GM21723 (cell line): ENCODE measurements at regions not wholly inside any gene's neighbourhood (a gene's known extent, or its start where the extent isn't known, plus 50 kb on each side); places are given as distances from the start of the nearest gene placed in this dataset.

Experiments
- ATAC-seq: cut with Tn5 transposase; IDR thresholded peaks from one replicate; pipeline ENCODE4 v1.9.1; 2021; ENCODE audit warnings: mild to moderate bottlenecking, moderate library complexity; ENCODE audit not compliant: unreplicated experiment

DNA sequence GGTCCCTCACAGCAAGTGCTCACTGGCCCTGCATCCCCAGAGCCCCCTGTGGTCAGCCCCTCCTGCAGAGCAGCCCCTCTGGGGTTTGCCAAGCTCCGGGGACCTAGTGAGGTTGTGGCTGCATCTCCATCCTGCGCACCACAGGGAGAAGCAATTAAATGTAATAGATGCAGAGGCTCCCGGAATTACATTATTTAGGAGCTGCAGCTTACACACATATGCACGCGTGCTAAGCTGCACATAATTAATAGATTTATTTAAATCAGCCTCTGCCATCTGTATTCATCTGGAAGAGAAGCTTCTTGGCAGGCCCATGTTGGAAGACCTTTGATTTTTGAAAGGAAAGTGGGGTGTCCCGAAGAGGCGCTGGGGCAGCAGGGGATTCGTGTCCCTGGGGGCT is 1271.5 kb downstream of the BRD1 start:
- no peak for ATAC-seq

- ATAC-seq, result no peak
These were observed 1272.1 kb downstream of the BRD1 start for GRCh38 chr22:48555606-48556005.

- ATAC-seq, result no peak
These were observed 1272.6 kb downstream of the BRD1 start for GRCh38 chr22:48554893-48555572.

- no peak for ATAC-seq
These were observed 1273.9 kb downstream of the BRD1 start for GRCh38 chr22:48553694-48554308.

DNA sequence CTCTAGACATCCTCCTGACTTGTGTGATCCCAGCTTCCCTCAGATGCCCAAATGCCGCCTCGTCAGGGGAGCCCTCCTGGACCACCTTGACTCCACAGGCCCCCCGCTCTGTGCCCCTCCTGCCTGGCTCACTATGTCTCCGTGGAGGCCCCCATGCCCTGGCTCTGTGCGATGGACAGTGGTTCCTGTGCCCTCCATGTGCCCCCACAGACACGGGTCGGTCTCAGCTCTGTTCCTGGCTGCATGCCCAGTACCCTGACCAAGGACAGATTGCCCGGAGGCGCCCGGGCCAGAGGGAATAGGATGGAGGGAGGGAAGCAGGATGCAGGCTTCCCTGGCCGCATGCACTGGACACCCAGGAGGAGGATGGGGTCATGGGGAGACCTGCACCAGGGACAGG is 1274.6 kb downstream of the BRD1 start:
- ATAC-seq, result no peak

DNA sequence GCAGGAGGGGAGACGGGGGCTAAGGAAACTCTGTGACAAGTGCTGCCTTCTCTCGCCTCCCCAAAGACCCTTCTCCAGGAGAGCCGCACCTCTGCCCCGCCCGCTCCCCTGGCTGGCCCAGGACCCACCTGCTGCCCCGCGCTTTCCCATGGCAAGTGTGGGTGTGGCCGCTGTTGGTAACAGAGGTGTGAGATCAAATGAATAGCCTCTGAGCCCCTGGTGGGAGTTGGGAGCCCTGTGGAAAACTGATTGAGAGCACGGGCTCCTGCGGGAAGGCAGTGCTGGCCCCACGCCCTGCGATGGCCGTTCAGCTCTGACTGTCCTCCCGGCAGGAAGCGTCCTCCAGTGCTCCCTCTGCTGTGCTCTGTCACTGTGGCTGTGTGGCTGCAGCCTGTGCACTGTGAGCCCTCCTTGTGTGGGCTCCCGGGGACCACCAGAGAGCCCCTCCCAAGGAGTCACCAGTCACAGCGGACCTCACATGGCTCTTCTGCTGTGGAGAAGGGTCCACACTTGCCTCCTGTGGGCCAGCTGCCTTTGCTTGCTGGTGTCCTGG is 1275.9 kb downstream of the BRD1 start:
- ATAC-seq, result no peak

DNA sequence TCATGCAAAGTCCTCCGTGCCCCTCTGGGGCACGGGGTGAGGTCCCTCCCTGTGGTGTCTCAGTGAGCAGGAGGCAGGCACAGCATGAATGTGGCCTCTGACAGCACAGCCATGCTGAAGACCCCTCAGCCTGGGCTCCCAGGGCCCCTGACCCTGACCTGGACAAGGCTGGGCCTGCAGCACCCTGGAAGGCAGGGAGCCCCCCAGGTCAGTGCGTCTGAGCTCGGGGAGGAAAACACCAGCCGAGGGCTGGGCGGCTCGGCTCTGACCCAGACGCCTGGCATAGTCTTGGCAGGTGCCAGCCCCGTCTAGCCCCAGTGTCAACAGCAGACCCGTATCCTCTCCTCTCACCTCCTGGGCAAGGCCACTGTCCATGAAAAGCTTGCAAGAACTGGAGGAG is 1276.6 kb downstream of the BRD1 start:
- no peak for ATAC-seq

DNA sequence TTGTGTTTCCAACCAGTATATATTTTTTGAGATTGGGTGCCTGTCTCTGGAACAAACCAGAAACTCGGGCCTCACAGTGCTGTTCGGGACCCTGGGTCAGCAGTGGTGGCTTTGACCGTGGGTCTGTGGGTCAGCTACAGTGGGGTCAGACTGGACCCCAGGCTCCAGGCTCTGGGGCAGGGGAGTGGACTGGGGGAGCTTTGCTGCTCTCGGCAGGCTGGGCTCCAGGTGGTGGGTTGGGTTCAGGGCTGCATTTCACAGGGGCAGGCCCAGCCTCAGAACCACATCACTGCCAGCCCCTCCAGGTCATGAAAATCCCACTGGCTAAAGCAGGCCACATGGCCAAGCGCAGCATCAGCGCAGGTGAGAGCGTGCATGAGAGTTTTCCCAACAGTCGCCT is 1279.3 kb downstream of the BRD1 start:
- no peak for ATAC-seq

- no peak for ATAC-seq
These were observed 1279.7 kb downstream of the BRD1 start for GRCh38 chr22:48547971-48548370.

DNA sequence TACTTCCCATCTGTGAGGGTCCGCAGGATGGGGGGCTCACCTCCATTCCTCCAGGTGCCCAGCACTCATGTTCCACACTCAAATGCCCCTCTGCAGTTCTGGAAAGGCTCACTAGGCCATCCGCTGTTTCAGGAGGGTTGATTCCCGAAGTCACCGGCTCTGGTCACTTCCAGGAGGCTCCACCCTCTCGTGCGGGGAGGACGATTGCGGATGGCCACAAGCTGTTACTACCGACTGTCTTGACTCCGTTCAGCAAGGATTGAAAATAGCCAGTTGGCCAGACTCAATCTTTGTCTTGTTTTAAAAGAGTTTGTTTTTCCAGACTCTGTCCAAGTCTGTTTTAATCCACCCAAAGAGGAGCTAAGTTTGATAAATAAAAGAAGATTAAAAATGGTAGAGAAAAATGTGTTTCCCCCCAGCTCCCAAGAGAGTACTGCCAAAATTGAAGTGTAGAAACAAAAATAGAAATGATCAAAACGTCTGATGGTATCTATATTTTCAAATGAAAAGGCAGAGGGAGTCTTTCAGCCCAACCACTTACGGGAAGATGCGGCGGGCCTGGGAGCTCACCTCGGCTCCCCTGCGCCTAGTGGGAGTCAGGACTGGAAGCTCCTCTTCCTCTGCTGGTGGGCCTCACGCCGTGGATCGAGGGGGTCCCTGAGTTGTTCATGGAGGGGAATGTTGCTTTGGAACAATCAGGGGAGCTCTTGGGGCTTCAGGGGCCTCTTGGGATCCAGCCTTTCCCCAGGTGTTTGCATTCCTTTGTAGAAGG is 1280.8 kb downstream of the BRD1 start:
- no peak for ATAC-seq

DNA sequence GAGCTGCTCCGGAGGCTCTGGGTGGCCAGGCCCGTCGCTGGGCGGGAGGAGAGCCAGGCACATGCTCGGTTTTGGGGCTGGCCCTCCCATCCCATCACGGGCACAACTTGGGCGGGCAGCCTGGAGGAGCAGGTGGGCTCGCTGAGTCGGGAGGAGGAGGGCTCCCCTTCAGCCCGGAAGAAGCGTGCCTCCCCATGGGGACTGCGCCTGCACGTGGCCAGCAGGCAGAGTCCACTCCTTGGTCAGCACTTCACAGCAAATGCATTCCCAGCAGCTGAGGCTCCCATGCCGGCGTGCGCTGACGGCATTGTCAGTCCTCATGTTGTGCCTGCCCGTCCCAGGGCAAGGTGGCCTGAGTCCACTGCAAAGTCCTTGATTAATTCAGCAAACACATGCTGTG is 1281.7 kb downstream of the BRD1 start:
- no peak for ATAC-seq

DNA sequence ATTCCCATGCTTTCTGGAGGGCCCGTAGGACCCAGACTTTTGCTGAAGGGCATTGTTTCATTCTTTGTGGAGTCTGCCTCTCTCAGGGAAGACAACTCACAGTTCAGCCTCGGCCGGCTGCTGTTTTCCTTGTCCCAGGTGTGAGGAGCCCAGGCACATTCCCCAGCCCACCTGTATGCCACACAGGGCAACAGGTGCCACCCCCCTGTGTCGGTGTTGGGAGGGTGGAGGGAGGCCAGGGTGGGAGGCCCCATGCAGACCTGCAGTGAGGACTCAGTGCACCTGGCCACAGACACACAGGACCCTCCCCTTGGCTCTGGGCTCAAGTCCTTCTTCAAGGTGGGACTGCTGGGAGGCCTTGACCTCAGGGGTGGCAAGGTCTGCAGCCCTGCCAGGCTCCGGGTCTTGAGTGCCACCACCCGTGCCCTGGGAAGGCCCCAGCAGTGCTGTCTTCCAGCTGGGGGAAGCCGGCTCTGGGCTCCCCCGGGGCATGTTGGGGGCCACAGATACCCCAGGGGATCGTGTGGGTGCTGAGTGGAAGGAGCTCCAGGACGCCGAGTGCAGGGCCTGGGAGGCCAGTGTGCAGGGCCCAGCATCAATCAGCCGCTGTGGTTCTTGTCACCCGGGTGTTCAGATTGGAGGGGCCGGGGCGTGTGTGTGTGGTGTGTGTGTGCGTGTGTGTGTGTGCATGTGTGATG is 1286.1 kb downstream of the BRD1 start:
- no peak for ATAC-seq

GRCh38 chr22:48539261-48539660 is 1288.4 kb downstream of the BRD1 start:
- no peak for ATAC-seq

DNA sequence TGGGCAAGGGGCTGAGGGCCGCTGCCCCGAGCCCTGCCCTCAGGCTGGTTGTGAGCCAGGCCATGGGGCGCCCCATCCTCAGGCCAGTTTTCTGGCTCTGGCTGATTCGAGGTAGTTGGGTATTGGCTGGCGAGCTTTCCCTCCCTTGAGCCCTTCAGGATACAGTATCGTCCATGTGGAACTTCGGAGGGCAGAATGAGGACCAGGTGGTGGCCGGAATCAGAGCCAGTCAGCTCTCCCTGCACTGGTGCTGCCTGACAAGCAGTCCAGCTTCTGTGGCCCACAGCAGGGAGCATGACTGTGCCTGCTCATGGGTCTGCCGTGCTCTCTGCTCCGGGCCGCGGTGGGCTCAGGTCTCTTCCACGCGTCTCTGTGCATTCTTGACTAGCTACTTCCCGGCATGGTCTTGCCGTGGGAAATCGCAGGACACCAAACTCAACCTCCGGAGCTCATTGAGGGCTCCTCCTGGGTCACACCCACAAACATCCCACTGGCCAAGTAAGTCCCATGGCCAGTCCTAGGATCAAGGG is 1289.3 kb downstream of the BRD1 start:
- no peak for ATAC-seq

DNA sequence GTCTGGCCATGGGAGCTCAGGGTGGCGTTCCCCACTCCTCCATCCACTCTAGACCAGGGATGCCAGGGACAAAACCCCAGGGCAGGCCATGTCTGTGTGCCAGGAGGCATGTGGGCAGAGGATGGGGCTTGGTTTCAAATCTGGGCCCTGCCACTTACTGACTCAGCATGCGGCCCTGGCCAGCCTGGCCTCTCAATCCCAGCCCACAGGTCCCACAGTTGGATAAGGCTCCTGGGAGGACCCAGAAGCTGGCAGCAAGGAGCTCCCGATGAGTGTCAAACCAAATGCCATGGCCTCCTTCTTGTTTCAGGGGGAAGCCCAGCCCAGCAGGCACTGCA is 1290.4 kb downstream of the BRD1 start:
- no peak for ATAC-seq

GRCh38 chr22:48536541-48537342 is 1290.9 kb downstream of the BRD1 start:
- ATAC-seq, result no peak

- no peak for ATAC-seq
These were observed 1291.7 kb downstream of the BRD1 start for GRCh38 chr22:48535868-48536540.

GRCh38 chr22:48534395-48534958 is 1293.2 kb downstream of the BRD1 start:
- no peak for ATAC-seq

GRCh38 chr22:48532986-48533385 is 1294.7 kb downstream of the BRD1 start:
- no peak for ATAC-seq
